GM18505 (cell line): ENCODE measurements at regions not wholly inside any gene's neighbourhood (a gene's known extent, or its start where the extent isn't known, plus 50 kb on each side); places are given as distances from the start of the nearest gene placed in this dataset.

Experiments used
- ATAC-seq: cut with Tn5 transposase; IDR thresholded peaks from one replicate; pipeline ENCODE4 v1.9.1; 2021; ENCODE audit not compliant: unreplicated experiment
- POLR2A ChIP-seq: IDR thresholded peaks from 4 replicates; pipeline ENCODE4 v1.6.1; 2011; ENCODE audit warnings: borderline replicate concordance; ENCODE audit not compliant: insufficient read depth, insufficient read length; ENCODE audit errors: extremely low read depth

- no peak for TF ChIP-seq POLR2A
- no peak for ATAC-seq
Observed at GRCh38 chr11:88398791-88399570, 61.4 kb upstream of the CTSC start.

GRCh38 chr11:88398372-88398771, 60.8 kb upstream of the CTSC start:
- no peak for TF ChIP-seq POLR2A
- ATAC-seq, result no peak

GRCh38 chr11:88390254-88390653, 52.7 kb upstream of the CTSC start:
- TF ChIP-seq POLR2A, result no peak
- no peak for ATAC-seq

GRCh38 chr11:88387957-88388356, 50.4 kb upstream of the CTSC start:
- TF ChIP-seq POLR2A, result no peak
- ATAC-seq, result no peak
